GM21737 (cell line): ENCODE measurements at regions not wholly inside any gene's neighbourhood (a gene's known extent, or its start where the extent isn't known, plus 50 kb on each side); places are given as distances from the start of the nearest gene placed in this dataset.
A peak's percentile ranks its signal among the peaks of the same experiment; 100 is the strongest.
"Not testable (repeated sequence)": the region's sequence is repeated elsewhere in the genome, so short reads cannot be mapped to it uniquely, and the experiment has no call there.

ENCODE experiments used
- ATAC-seq: cut with Tn5 transposase; IDR thresholded peaks from one replicate; pipeline ENCODE4 v1.9.1; 2021; ENCODE audit warnings: mild to moderate bottlenecking, moderate library complexity; ENCODE audit not compliant: unreplicated experiment

DNA sequence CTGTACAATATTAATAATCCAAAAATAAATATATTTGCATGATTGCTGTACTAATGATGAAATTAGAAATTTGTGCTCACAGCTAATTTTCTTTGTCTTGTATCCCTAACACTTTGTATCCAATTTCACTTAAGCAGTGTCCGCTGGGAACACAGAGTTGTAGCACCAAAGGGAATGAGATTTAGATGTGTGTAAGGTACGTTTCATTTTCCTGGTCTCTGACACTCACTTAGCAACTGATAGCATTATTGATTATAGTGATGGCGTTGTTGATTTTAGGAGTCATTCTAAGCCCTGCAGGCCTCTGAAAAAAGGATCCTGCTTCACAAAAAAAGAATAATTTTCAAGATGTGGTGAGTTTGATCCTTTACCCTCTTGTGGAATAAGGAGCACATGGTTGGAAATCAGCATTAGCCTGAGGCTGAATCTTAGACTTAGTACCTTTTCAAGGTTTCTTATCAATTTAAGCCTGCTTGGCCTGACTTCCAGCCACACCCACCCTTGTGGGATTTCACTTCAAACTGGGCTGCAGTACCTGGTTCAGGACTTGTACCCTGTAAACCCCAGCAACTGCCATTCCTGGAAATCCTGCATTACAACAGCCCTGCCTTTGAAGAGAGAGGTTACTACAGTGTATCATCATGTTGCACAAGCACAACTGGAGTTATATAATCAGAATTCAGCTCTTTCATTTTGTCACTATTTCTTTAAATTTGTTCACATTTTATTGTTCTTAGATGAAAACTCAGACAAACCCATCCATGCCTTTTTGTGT lies 116.2 kb downstream of the RND3 start:
- no peak for ATAC-seq

DNA sequence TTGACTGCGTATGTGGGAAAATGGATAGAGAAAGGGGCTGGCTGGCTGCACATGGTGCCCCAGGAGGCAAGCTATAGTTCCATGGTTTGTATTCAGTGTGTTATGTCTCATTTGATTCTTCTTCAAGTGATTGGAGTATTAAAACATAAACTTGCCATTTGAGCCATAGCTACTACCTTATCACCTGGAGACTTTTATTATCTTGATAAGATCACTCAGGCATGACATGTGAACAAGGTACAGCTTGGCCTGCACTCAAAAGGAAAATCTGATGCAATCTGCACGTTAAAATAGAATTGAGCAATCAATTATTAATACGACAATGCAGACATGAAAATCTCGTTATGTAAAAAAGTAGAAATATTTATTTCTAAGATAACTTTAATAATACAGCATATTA lies 116.9 kb downstream of the RND3 start:
- ATAC-seq, result no peak

DNA sequence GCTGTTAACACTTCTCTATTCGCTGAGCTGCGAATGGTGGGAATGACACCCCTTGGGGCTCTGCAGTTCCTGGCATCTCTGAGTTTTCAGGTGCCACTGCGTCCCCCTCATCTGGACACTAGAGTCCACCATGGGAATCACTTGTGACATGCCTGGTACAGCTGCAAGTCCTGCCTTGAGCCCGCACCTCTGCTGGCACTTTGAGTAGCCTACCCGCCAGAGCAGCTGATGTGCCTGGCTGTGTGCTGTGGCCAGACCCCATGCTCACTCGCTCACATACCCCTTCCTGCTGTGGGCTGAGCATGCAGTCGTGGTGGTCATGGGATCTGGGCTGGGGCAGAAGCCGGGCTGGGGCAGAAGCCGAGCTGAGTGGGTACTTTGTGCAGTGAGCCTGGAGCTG lies 117.6 kb downstream of the RND3 start:
- no peak for ATAC-seq

DNA sequence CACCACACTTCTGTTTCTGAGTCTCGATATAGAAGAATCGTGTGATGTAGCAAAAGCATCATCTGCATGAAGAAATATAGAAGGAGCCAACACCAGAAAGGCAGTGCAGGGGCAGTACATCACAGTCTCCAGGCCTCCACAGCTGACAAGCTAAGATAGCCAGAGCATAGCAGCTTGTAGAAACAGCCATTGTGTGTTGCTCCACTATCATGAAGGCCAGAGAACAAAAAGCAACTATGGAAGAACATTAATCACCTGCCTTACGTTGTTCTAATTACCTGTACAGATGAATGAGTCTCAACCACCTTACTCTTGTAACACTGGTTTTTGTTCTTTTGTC lies 129.0 kb downstream of the RND3 start:
- no peak for ATAC-seq

DNA sequence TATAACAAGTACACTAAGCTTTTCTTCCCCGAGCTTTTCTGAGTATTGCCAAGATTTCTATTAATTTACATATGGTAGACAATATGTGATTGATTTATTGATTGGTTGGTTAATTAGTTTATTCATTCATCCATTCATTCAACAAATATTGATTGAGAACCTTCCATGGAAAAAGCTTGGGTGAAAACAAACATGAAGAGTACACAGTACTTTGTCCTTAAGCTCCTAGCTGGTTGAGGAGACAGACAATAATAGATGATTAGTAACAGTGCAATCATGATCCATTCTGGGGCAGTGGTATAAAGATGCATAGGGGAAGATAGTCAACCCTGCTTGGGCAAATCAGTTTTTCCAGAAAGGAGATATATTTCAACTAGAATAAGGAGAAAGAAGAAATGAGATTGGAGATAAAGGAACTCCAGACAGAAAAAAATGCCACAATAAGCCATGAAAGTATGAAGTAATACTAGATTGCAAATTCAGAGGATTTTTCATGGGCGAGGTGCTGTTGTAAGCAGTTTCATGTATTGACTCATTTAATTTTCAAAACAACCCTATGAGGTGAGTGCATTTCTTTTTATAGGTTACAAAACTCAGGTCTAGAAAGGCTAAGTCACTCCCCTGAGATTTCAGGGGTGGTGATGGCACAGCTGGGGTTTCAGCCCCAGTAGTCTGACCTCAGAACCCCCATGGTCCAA lies 129.5 kb downstream of the RND3 start:
- ATAC-seq, result peak; percentile 46

DNA sequence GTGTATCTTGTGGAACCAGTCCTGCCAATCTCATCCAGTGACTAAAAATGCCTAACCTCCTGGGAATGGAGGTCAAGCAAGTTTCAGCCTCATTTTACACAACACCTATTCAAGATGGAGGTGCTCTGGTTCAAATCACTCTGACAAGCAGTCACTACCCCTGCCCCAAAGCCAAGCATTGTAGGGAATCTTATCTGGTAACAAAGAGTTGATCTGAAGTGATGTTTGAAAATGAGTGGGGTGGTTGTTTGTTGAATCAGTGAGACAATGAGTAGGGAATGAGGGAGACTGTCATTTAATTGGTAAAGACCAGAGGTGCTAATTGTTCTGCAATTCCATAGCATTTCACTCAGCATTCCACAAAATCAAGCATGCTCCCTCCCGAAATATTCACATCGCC lies 132.0 kb downstream of the RND3 start:
- no peak for ATAC-seq

DNA sequence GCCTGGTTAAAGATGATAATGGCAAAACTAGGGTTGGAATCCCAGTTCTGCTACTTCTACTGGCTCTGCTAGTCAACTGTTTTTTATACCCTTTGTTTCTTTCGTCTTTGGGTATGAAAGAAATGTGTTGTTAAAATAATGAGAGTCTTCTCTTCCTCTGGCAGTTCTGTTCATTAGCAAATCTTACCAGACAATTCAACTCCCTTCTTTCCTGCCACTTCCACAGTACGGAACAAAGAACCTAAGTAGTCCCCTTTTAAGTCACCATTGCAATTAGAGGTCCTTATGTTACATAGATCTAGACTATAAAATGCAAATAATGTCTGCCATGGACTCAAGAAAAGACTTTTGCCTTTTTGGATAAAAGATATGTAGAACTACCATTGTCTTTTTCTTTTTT lies 134.1 kb downstream of the RND3 start:
- ATAC-seq, result no peak

DNA sequence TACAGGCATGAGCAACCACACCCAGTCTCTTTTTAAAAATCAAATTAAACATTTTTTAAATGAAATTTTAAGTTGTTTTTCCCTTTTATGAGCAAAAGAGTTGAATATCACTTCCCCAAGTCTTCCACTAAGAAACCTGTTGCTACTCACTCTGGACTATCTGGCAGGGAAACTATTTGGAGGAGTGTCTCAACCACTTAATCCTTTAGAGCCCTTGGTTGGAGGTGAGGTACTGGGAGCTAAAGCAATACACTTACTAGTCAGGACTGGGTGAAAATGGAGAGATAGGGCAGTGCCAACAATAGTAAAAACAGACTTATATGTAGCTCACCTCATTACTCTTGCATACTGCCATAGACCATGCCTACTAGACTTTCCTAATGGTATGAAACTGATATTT lies 135.5 kb downstream of the RND3 start:
- no peak for ATAC-seq

DNA sequence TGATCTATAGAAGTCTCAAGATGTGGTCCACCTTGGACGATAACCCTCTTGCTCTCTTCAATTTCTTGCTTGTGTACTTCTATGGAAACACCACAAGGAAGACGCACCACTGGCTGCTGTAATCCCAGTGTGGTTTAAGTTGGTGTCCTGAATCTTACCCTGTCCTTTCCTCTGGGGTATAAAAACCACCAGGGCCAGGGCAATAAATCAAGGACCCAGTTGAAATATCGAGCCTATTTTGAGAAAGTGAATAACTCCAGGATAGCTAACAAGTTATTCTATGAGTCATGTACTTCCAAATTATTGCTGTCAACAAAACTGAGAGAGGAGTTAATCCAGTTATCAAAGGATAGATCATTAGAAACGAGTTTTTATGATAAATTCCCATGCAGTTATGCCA lies 137.0 kb downstream of the RND3 start:
- ATAC-seq, result no peak

DNA sequence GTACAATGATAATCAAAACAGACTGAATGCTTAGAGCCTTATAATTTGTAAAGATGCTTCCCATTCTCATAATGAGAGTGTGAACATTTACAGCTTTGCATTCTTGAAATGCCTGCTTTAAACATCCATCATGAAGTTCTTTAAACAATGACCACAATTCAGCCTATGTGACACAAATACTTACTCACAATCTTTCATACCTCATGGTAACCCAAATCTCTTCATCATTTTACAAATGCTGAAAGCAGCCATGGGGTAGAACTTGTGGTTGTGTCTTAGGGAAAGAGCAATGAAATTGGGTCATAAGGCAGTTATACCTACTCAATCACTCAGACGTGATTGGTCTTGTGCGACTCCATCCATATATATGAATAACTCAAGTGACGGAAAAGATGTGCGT lies 140.7 kb downstream of the RND3 start:
- ATAC-seq, result no peak

DNA sequence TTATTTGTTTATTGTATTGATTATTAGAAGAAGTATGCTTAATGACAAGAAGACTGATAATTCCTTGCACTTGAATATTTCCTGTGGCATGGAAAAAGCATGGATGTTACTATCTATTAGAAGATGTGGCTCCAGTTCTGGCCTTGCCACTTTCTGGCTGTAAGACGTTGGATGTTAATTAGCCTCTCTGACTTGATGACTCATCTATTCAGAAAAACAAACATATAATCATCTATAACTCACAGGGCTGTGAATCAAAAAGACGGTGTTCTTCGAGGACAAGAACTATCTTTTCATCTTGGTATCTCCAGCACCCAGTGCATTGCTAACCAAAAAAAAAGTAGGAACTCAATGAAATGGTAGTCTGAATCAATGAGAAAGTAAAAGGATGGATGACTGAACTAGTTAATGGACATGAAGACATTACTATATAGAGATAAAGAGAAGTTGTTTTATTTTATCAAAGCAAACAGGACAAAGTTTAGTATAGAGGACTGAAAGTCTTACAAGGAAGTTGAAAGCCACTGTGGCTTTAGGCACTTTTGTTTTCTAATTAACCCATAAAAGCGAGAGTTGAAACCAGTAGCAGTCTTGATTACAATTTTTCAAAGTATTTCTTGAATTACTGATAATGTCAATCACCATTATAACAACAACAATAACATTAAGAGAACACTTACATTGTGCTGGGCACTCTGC lies 145.3 kb downstream of the RND3 start:
- no peak for ATAC-seq

DNA sequence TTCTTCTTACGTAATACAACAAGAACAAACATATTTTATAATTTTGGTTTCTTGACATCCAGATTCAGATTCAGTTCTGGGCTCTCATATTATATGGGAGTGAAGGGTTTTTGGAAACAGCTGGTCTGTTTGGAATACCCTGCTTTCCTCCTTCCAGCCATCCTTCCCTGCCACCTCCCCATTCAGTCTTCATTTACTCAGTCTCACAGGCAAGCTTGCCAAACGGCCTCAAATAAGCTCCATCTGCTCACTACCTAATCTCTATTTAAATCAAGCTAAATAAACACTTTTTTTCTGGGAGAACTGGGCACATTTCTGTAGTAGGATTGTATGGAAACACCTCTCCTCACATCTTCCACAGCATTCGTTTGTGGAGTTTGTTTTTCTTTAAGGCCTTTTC lies 147.5 kb downstream of the RND3 start:
- no peak for ATAC-seq

DNA sequence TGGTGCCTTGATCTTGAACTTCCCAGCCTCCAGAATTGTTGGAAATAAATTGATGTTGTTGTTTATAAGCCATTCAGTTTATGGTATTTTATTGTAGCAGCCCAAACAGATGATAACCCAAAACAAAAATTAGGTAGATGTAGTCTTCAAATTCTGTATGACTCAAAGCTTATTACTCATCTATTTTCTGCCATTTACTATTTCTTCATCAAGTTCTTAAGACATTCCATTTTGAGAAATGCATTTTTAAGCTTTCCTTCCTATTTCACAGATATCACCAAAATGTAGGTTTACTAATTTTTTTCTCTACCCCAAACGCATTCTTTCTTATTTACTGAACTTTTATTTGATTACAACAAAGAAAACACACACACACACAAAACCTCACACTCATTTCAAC lies 148.2 kb downstream of the RND3 start:
- no peak for ATAC-seq

DNA sequence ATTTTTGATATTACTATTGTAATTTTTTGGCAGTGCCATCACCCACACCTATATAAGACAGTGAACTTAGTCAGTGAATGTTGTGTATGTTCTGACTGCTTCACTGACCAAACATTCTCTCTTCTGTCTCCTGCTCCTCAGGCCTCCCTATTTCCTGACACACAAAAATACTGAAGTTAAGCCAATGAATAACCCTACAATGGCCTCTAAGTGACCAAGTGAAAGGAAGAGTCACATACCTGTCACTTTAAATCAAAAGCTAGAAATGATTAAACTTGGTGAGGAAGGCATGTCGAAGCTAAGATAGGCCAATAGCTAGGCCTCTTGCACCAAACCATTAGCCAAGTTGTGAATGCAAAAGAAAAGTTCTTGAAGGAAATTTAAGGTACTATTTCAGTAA lies 151.9 kb downstream of the RND3 start:
- no peak for ATAC-seq

DNA sequence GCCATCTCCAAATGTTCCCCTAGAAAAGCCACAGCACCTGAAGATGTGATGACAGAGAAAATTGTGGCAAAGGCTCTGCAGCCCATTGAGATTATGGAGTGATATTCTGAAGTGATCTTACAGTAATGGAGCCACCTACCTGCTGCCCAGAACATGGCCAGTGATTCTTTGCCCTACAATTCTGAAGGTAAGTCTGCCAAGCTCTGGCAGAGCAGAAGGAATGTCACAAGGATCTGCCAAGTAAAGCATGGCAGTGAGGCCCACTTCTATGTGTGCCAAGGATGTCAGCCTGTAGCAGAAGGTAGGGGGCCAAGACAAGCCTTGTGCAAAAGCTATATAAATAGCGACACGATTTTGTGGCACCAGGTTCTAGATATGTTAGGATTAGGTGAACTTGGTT lies 155.1 kb downstream of the RND3 start:
- ATAC-seq, result no peak

DNA sequence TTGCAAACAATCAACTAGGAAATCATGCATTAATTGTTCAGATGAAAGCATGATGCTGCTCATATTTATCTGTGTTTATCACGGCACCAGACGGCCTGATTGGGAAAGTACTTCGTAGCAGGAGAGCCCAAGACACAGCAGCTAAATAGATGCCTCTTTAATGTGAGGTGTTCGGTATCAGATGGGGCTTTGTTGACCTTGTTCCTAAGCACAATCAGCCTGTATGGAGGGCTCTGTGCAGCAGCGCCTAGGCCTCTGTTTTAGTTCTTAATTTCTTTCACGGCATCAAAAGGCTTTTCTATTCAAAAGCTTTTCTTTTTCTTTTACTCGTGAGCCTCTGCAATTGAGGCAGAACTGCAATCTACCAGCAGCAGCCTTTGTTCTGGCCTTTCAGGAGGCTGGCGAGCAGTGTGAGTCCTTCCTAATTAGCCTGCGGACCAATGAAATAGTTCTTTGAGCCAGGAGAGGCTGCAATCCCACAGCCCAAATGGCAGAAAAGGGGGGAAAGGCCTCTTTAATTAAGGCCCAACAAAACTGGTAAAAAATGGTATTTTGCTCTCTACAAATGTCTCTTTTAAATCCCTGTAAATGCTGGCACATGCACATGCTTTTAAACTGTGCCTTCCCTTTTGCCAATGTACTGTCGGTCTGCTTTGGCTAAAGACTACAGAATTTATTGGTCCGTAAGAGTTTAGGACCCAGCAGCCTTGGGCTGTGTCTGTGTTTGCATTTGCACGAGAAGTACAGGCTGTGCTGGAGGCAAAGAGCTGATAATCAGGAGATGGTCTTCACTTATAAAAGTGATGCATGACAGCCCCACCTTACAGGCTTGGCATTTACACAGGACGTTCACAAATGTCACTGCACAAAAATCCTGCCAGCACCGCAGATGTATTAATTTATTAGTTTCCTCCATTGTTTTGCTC lies 159.6 kb downstream of the RND3 start:
- ATAC-seq, result no peak

DNA sequence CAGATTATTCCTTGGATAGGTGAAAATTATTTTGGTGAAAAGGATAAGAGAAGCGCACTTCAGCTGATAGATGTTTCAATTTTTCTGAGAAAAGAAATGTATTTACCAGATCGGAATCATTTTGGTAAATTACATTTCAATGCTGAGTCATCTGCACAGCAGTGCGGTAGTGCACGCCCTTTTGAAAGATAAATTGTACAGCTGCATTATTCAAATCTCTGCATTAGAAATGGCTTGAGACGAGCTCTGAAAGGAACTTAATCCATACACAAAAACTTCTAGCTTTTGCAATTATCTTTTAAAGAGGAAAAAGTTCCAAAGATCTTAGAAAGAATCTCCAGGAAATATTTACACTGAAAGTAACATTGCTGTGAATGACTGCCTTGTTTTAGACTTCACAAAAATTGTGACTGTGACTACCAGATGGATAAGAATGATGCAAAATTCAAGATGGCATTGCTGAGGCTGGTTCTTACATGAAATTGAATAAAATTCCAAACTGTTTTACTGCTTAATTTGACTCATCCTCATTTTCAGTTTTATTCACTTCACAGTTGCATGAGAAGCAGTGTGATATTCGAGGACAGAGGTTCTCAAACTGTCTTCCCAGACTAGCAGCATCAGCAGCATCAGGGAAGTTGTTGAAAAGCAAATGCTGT lies 161.7 kb downstream of the RND3 start:
- no peak for ATAC-seq

DNA sequence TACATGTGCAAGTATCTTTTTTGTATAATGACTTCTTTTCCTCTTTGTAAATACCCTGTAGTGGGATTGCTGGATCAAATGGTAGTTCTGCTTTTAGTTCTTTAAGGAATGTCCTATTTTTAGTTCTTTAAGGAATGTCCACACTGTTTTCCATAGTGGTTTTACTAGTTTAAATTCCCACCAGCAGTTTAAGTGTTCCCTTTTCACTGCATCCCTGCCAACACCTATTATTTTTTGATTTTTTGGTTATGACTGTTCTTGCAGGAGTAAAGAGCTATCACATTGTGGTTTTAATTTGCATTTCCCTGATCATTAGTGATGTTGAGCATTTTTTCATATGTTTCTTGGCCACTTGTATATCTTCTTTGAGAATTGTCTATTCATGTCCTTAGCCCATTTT lies 164.4 kb downstream of the RND3 start:
- not testable (repeated sequence) for ATAC-seq

DNA sequence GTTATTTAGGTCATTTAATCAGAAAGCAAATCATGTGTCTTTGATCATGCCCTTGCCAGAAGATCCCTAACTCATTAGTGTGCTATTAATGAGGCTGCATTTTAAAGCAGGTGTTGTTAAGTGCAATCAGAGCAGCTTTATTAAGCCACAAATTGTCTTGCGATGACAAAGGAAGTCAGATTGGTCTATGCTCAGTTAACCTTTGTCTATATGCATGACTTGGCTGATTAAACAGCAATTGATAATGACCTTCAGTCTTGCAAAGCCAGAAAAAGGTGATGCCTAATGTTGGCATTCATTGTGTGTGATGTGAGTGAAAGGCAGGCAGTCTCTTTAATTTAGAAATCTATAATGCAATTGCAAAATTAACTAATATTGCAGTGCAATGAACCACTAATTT lies 166.9 kb downstream of the RND3 start:
- ATAC-seq, result no peak

DNA sequence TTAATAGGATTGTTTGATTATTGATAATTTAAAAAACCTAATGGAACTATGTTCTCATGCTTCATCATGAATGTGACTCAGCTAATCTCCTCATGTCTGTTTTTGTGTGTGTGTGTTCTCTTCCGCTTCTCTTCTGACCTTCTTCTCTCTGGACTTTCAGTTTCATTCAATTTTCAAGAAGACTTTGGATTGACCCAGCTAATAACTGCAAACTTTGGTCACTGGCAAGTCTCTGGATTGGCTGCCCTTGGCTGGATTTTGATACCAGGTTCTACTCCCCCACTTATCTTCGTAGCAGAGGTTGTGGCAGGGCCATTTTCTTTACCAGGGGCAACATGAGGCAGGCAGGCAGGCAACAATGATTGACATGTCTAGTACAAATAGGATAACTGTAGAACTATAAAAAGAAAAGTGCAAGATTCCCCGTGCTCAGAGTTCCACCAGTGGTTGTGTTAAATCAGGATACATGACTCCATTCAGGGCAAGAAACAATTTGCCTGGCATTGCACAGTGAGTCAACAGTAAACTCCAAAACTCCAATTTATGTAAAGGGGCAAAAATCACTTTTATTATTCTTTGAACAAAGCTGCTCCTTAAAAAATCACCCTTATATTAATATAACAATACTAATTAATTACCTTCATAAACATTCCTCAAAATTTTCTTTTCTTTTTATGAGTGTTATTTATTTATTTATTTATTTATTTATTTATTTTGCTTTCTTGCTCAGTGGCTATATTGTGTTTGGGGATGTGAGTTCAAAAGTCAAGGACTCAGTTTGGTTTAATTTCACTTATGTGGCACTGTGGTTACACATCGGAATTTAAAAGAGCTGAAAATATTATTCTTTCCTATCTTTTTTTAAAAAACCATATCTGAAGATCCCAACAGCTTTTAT lies 167.6 kb downstream of the RND3 start:
- ATAC-seq, result no peak
